Astrocyte (in vitro differentiated cells and primary cell): ENCODE measurements at regions not wholly inside any gene's neighbourhood (a gene's known extent, or its start where the extent isn't known, plus 50 kb on each side); places are given as distances from the start of the nearest gene placed in this dataset.

Source experiments
- CTCF ChIP-seq: IDR thresholded peaks from 2 replicates; pipeline ENCODE4 v1.5.1; 2011; ENCODE audit warnings: low read depth, mild to moderate bottlenecking, inconsistent platforms, low read length, moderate library complexity; ENCODE audit not compliant: insufficient read depth
- EZH2 ChIP-seq: IDR thresholded peaks from 2 replicates; pipeline ENCODE4 v1.6.1; 2012; ENCODE audit warnings: mild to moderate bottlenecking, low read length, inconsistent platforms; ENCODE audit not compliant: insufficient read depth

- no peak for TF ChIP-seq CTCF
- no peak for TF ChIP-seq EZH2
Observed at GRCh38 chr10:27603104-27603503, 99.0 kb downstream of the RAB18 start.
